RWPE2 (cell line): ENCODE measurements at regions not wholly inside any gene's neighbourhood (a gene's known extent, or its start where the extent isn't known, plus 50 kb on each side); places are given as distances from the start of the nearest gene placed in this dataset.
"Not testable (repeated sequence)": the region's sequence is repeated elsewhere in the genome, so short reads cannot be mapped to it uniquely, and the experiment has no call there.

Experiments
- ATAC-seq: fragments of 200-7000 bp; cut with Tn5 transposase; 3 replicates; pipeline ENCODE4 v1.9.1; 2021; ENCODE audit warnings: low read depth
- DNase-seq: peaks from one replicate; pipeline ENCODE4 v3.0.0-alpha.2; 2020; ENCODE audit warnings: low spot score
- H3K27ac ChIP-seq: fragments of 450-650 bp; 2 replicates; pipeline ENCODE4 v1.5.1; 2017; ENCODE audit warnings: mild to moderate bottlenecking; ENCODE audit not compliant: poor library complexity, severe bottlenecking
- H3K27me3 ChIP-seq: fragments of 250-450 bp; sonication (Bioruptor Pico); 2 replicates; pipeline ENCODE4 v1.5.1; 2021; ENCODE audit warnings: mild to moderate bottlenecking, moderate library complexity; ENCODE audit not compliant: insufficient read depth, poor library complexity, severe bottlenecking
- H3K36me3 ChIP-seq: fragments of 250-450 bp; sonication (Bioruptor Pico); 2 replicates; pipeline ENCODE4 v1.5.1; 2020; ENCODE audit warnings: low read depth, mild to moderate bottlenecking, moderate library complexity
- H3K4me1 ChIP-seq: fragments of 250-450 bp; sonication (Bioruptor Pico); 2 replicates; pipeline ENCODE4 v1.5.1; 2021; ENCODE audit warnings: mild to moderate bottlenecking, moderate library complexity; ENCODE audit not compliant: insufficient read depth, poor library complexity, severe bottlenecking
- H3K4me3 ChIP-seq: fragments of 250-450 bp; sonication (Bioruptor Pico); 2 replicates; pipeline ENCODE4 v1.5.1; 2021; ENCODE audit warnings: mild to moderate bottlenecking, moderate library complexity; ENCODE audit not compliant: severe bottlenecking
- H3K9me3 ChIP-seq: fragments of 250-450 bp; sonication (Bioruptor Pico); 2 replicates; pipeline ENCODE4 v1.5.1; 2021; ENCODE audit warnings: mild to moderate bottlenecking, moderate library complexity; ENCODE audit not compliant: severe bottlenecking
- TF ChIP-seq, protein P1 (sequence below): fragments of 450-650 bp; IDR thresholded peaks from one replicate; pipeline ENCODE4 v1.5.1; 2017; ENCODE audit warnings: mild to moderate bottlenecking, moderate library complexity; ENCODE audit not compliant: poor library complexity, severe bottlenecking

DNA sequence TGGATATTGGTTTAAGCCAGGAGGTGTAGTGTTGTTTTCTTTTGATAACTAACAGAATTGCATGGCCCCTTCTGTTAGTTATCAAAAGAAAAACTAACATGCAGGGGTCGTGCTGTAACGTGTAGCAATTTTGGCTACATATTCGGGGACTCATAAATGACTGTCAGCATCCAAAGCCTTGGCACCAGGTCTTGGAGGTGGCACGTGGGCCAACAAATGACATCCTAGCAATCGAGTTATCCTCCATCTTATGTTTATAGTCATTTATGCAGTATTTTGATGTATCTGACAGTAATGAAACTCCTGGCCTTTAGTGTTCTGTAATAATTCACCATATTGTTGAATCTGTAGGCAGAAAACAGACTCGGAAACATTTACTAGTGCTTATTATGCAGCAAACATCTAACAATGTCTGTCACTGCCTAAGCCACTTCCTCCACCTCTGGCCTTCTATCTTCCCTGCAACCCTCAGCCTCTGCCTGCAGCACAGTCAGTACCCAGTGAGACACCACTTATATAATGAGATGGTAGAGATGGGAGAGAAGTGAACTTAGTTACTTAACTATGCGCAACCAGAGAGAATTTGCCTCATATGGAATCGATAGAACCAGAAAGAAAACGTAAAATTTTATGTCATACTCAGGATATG is 184.6 kb downstream of the AEBP2 start:
- no peaks in the 10 kb centered on the region for H3K9me3 ChIP-seq
- no peaks in the 10 kb centered on the region for H3K36me3 ChIP-seq
- H3K4me3 ChIP-seq, result no peak overlapping the region
- no peaks in the 10 kb centered on the region for H3K27me3 ChIP-seq
- ATAC-seq (no peak), DNase-seq (no peak)
- TF ChIP-seq, protein P1, sequence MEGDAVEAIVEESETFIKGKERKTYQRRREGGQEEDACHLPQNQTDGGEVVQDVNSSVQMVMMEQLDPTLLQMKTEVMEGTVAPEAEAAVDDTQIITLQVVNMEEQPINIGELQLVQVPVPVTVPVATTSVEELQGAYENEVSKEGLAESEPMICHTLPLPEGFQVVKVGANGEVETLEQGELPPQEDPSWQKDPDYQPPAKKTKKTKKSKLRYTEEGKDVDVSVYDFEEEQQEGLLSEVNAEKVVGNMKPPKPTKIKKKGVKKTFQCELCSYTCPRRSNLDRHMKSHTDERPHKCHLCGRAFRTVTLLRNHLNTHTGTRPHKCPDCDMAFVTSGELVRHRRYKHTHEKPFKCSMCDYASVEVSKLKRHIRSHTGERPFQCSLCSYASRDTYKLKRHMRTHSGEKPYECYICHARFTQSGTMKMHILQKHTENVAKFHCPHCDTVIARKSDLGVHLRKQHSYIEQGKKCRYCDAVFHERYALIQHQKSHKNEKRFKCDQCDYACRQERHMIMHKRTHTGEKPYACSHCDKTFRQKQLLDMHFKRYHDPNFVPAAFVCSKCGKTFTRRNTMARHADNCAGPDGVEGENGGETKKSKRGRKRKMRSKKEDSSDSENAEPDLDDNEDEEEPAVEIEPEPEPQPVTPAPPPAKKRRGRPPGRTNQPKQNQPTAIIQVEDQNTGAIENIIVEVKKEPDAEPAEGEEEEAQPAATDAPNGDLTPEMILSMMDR, result no peak
- H3K4me1 ChIP-seq, result no peaks in the 10 kb centered on the region
- H3K27ac ChIP-seq, result no peak overlapping the region

DNA sequence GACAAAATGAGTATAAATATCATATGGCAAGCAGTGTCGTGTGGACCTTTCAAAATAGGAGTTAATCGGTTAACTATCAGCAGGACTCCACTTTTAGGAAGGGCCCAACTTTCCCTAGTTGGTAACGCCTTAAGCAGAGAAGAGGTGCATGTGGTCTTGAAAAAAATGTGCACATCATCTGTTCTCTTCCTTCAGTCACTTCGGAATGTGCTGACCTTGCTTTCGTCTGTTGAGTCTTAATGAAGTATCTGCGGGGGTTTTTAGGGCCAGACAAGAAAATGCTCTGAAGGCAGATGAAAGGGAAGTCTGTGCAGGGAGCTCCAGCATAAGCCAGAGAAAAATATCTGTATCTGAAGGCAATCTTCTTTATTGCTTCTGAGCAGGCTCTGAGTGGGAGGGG is 185.2 kb downstream of the AEBP2 start:
- no peak overlapping the region for H3K27ac ChIP-seq
- H3K36me3 ChIP-seq, result no peaks in the 10 kb centered on the region
- no peaks in the 10 kb centered on the region for H3K9me3 ChIP-seq
- ATAC-seq (no peak), DNase-seq (no peak)
- no peaks in the 10 kb centered on the region for H3K27me3 ChIP-seq
- TF ChIP-seq, protein P1, result no peak
- H3K4me1 ChIP-seq, result no peaks in the 10 kb centered on the region
- no peak overlapping the region for H3K4me3 ChIP-seq

DNA sequence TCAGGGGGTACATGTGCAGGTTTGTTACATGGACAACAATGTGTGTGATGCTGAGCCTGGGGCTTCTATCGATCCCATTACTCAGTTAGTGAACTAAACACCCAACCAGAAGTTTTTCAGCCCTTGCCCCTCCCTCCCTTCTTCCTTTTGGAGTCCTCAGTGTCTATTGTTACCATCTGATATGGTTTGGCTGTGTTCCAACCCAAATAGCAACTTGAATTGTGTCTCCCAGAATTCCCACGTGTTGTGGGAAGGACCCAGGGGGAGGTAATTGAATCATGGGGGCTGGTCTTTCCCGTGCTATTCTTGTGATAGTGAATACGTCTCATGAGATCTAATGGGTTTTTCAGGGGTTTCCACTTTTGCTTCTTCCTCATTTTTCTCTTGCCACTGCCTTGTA is 186.3 kb downstream of the AEBP2 start:
- H3K36me3 ChIP-seq, H3K9me3 ChIP-seq, H3K27me3 ChIP-seq, DNase-seq, H3K4me1 ChIP-seq, H3K4me3 ChIP-seq, H3K27ac ChIP-seq, ATAC-seq: not testable (repeated sequence)

DNA sequence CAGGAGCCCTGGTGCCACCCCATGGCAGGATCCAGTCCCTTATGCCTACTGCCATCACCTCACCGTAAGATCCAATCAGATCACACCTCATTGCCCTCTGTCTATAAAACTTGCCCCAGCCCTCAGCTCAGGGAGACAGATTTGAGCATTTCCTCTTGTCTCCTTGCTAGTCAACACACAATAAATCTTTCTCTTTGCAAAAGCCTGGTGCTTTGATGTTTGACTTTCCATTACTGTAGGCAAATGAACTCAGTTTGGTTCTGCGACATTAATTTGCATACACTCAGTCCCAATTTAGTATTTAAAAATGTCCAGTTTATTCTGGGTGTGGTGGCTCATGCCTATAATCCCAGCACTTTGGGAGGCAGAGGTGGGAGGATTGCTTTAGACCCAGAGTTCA is 188.4 kb downstream of the AEBP2 start:
- H3K9me3 ChIP-seq, result no peaks in the 10 kb centered on the region
- no peaks in the 10 kb centered on the region for H3K27me3 ChIP-seq
- no peaks in the 10 kb centered on the region for H3K36me3 ChIP-seq
- no peak overlapping the region for H3K4me3 ChIP-seq
- H3K4me1 ChIP-seq, result no peaks in the 10 kb centered on the region
- TF ChIP-seq, protein P1, result no peak
- H3K27ac ChIP-seq, result no peak overlapping the region
- no peak for DNase-seq
- no peak for ATAC-seq

DNA sequence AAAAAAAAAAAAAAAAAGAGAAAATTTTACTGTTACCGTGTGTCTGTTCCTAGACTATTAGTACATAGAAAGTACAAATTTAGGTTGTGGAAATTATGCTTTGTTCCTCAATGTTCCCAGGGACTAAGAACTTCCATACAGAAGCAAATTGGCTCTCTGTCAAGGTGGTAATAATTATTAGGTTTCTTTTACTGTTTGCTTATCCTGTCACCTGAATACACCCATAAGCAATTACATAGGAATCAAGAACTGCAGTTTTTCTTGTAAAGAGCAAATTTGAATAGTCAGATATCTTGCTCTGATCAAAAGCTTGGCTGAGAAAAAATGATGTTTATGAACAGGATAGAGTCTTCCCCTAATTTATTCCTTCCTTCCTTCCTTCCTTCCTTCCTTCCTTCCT is 191.2 kb downstream of the AEBP2 start:
- no peaks in the 10 kb centered on the region for H3K9me3 ChIP-seq
- TF ChIP-seq, protein P1, result no peak
- no peak for ATAC-seq
- DNase-seq, result no peak
- no peak overlapping the region for H3K27ac ChIP-seq
- H3K4me1 ChIP-seq, result no peaks in the 10 kb centered on the region
- no peaks in the 10 kb centered on the region for H3K27me3 ChIP-seq
- H3K4me3 ChIP-seq, result no peak overlapping the region
- no peaks in the 10 kb centered on the region for H3K36me3 ChIP-seq
